ENCODE measurements at regions not wholly inside any gene's neighbourhood (a gene's known extent, or its start where the extent isn't known, plus 50 kb on each side); places are given as distances from the start of the nearest gene placed in this dataset.

GRCh38 chr10:110432814-110433565, 64.7 kb upstream of the DUSP5 start:
- DNase-seq (ENCODE audit: extremely low read depth in 1 of 2, low read depth in 1 of 2): no peak

DNA sequence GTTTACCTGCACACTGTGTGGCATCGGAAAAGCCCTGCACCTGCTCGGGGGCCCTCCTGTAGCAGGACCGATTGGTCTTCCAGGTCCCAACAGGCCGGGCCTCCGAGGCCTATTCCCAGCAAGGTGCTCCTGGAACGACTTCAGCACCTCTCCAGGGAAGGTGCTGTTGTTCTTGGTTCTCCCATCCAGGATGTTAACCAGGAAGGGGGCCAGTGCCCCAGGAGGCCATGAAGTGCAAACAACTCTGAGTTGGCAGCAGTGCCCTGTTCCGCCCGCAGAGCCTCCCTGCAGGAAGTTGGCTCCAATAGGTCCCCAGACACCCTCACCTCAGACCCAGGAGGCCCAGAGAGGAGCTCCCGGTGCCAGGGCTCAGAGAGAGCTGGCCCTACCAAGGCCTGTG, 64.0 kb upstream of the DUSP5 start:
- no peak for DNase-seq (ENCODE audit: extremely low read depth in 1 of 2, low read depth in 1 of 2)

DNA sequence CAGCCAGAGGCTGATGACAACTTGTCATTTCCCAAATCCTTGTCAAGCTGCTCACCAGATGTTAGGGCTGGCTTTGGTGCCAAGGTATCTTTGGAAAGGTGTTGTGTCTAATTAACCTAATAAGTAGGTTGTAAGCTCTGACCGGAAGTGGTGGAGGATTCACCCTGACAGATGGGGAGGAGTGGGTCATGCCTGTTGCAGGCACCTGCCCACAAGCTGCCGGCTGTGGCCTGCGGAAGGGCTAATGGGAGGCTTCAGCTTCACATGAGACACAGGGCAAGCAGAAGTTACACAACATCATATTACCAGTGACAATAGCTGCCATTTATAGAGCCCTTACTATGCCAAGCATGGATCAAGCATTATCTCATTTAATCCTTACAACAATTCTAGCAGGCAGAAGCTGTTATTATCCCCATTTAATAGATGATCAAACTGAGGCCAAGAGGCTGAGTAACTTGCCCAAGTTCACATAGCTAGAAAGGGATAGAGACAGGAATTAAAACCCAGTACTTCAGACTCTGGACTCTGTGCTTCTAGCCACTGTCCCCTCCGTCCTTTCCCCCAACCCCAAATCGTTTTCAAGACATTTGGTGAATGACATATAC, 63.1 kb upstream of the DUSP5 start:
- DNase-seq (ENCODE audit: extremely low read depth in 1 of 2, low read depth in 1 of 2): no peak

DNA sequence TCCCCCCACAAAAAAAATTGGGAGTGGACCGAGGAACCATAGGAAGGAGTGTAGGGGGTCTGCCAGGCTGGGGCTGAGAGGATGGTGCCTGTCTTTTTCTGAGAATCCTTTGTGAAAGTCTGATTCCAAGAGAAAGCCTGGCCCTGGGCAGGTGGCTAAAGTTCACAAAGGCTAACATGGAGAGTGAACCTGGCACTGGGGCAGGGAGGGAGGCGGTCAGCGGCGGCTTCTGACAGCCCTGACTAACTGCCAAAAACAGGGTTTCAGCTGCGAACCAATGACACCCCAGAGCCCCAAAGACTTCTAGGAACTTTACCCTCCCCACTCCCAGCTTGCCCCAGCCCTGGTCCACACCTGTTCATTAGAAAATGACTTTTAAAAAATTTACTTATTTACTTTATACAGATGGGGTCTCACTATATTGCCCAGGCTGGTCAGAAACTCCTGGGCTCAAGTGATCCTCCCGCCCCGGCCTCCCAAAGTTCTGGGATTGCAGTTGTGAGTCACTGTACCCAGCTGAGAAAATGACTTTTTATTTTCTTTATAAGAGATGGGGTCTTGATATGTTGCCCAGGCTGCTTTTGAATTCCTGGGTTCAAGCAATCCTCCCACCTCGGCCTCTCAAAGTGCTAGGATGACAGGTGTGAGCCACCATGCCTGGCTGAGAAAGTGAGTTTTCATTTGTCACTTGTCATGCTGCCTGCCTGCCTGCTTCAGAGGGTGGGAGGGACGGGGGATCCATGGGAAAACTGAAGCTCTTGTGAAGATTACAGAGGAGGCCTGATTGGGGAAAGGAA, 61.0 kb upstream of the DUSP5 start:
- DNase-seq (ENCODE audit: extremely low read depth in 1 of 2, low read depth in 1 of 2): no peak

GRCh38 chr10:110437351-110437605, 60.4 kb upstream of the DUSP5 start:
- no peak for DNase-seq (ENCODE audit: extremely low read depth in 1 of 2, low read depth in 1 of 2)

DNA sequence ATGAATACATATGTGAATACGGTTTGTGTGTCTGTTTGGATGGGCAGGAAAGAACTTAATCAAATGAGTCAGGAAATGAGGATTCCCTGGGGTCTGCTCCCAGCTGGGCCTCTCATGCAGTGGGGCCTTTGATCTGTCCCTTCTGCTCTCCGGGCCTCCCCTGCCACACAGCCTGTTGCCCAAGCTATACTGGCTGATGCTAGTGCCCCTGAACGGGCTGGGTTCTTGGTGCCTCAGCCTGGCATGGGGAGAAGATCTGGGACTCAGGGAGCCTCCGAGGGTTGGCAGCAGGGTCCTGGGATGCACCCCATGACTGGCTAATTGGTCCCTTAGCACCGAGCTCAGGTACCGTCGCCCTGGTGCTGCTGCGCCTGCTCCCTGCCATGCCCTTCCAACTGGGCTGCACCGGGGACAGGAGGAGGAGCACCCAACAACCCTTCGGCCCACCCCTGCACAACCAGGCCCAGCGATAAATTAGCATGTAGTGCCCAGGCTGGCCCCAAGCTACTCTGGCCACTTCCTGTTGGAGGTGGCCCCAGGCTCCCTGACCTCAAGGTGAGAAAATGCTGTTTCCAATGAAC, 59.9 kb upstream of the DUSP5 start:
- DNase-seq (ENCODE audit: extremely low read depth in 1 of 2, low read depth in 1 of 2): no peak

GRCh38 chr10:110442746-110443145, 55.0 kb upstream of the DUSP5 start:
- DNase-seq (ENCODE audit: extremely low read depth in 1 of 2, low read depth in 1 of 2): no peak

DNA sequence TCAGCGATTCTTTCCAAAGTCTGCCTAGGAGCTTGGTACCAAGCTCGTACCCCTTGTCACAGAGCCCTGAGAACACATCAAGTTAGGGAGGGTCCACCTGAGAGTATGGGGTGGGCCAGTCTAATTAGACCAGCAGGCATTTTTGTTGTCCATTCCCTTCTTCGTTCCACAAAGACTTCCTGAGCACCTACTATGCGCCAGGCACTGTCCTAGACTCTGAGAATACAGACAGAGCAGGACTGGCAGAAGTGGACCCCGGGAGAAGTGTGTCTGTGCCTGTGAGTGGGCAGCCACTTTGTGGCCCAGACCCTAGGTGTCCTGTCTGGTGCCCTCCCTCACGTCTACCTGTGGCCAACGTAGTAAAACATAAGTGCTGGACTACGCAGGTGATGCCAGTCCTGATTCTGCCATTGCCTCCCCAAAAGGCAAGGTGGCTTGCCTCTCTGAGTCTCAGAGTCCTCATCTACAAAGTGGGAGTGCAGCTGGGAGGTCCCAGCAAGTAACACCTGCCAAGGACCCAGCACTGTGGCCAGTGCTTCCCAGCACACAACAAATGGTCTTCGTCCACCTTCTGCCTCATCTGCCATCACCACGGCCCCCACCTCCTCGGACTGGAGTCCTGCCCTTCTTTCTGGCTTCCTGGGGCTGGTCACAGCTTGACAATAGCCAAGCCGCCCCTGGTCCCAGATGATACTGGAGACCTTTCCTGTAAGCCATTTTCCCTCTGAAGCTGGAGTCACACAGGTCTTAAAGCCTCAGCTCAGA, 54.3 kb upstream of the DUSP5 start:
- DNase-seq (ENCODE audit: extremely low read depth in 1 of 2, low read depth in 1 of 2): no peak

- DNase-seq (ENCODE audit: extremely low read depth in 1 of 2, low read depth in 1 of 2): no peak
Observed at GRCh38 chr10:110444004-110444337, 53.7 kb upstream of the DUSP5 start.

GRCh38 chr10:110445871-110446270, 51.8 kb upstream of the DUSP5 start:
- no peak for DNase-seq (ENCODE audit: extremely low read depth in 1 of 2, low read depth in 1 of 2)

GRCh38 chr10:110446277-110446676, 51.4 kb upstream of the DUSP5 start:
- DNase-seq (ENCODE audit: extremely low read depth in 1 of 2, low read depth in 1 of 2): no peak

DNA sequence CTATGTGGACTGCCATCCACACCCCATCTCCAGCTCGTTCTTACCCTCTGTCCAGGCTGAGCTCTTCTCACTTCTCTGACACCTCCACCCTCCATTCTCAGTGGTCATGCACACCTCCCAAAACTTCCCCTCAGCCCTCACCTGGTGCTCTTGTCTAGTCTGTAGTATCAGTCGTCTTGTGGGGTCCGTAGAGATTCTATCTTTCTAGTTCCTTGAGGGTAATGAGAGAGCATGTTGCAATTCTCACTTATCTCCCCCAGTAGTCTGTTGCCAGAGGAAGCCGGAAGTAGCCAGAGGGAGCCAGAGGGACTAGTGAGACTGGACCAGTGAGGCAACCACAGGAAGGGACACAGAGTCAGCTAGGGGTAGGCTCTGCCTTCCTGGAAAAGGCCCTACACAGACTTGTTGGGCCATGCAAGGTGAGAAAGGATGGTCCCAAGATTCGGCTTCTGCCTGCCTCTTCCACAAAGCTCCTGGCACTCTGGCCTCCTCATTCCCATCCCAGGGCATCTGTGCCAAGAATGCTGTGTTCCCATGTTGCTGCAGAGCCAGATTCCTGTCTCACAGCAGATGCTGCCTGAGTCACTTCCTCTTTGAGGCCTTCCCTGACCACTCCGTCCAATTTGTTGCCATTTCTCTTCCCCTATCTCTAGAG, 50.6 kb upstream of the DUSP5 start:
- DNase-seq (ENCODE audit: extremely low read depth in 1 of 2, low read depth in 1 of 2): no peak

GRCh38 chr10:110447886-110448285, 49.8 kb upstream of the DUSP5 start:
- DNase-seq (ENCODE audit: extremely low read depth in 1 of 2, low read depth in 1 of 2): no peak
